HEK293T (cell line): ENCODE measurements at regions not wholly inside any gene's neighbourhood (a gene's known extent, or its start where the extent isn't known, plus 50 kb on each side); places are given as distances from the start of the nearest gene placed in this dataset.

Experiments
- BHLHE40 ChIP-seq: fragments of 450-650 bp; IDR thresholded peaks from 2 replicates; pipeline ENCODE4 v1.6.1; 2016; ENCODE audit warnings: mild to moderate bottlenecking, moderate library complexity, borderline replicate concordance
- ELF4 ChIP-seq: fragments of 450-650 bp; IDR thresholded peaks from 2 replicates; pipeline ENCODE4 v1.6.1; 2017; ENCODE audit warnings: antibody characterized with exemption
- FOXK2 ChIP-seq: fragments of 450-650 bp; IDR thresholded peaks from 2 replicates; pipeline ENCODE4 v1.6.1; 2016; ENCODE audit warnings: mild to moderate bottlenecking
- L3MBTL2 ChIP-seq: fragments of 450-650 bp; conservative IDR thresholded peaks from 2 replicates; pipeline ENCODE4 v1.6.1; 2016; ENCODE audit warnings: mild to moderate bottlenecking
- SP1 ChIP-seq: fragments of 450-650 bp; IDR thresholded peaks from 2 replicates; pipeline ENCODE4 v1.6.1; 2017
- SUZ12 ChIP-seq: fragments of 450-650 bp; IDR thresholded peaks from 2 replicates; pipeline ENCODE4 v1.6.1; 2016; ENCODE audit warnings: mild to moderate bottlenecking

GRCh38 chr7:53690411-53690810 is 655.0 kb downstream of the POM121L12 start:
- TF ChIP-seq SP1 (no peak), ELF4 (no peak), BHLHE40 (no peak), L3MBTL2 (no peak), FOXK2 (no peak), SUZ12 (no peak)
